ENCODE measurements at regions not wholly inside any gene's neighbourhood (a gene's known extent, or its start where the extent isn't known, plus 50 kb on each side); places are given as distances from the start of the nearest gene placed in this dataset.

DNA sequence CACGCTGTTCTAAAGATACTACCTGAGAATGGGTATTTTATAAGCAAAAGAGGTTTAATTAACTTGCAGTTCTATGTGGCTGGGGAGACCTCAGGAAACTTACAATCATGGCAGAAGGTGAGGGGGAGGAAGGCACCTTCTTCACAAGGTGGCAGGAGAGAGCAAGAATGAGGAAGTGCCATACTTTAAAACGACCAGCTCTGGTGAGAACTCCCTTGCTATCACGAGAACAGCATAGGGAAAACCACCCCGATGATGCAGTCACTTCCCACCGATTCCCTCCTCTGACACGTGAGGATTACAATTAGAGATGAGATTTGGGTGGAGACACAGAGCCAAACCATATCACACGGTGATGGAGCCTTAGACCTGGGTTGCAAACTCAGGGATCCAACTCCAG, 317.5 kb upstream of the EEF2KMT start:
- TF ChIP-seq, protein P1, sequence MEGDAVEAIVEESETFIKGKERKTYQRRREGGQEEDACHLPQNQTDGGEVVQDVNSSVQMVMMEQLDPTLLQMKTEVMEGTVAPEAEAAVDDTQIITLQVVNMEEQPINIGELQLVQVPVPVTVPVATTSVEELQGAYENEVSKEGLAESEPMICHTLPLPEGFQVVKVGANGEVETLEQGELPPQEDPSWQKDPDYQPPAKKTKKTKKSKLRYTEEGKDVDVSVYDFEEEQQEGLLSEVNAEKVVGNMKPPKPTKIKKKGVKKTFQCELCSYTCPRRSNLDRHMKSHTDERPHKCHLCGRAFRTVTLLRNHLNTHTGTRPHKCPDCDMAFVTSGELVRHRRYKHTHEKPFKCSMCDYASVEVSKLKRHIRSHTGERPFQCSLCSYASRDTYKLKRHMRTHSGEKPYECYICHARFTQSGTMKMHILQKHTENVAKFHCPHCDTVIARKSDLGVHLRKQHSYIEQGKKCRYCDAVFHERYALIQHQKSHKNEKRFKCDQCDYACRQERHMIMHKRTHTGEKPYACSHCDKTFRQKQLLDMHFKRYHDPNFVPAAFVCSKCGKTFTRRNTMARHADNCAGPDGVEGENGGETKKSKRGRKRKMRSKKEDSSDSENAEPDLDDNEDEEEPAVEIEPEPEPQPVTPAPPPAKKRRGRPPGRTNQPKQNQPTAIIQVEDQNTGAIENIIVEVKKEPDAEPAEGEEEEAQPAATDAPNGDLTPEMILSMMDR (IDR thresholded peaks at IDR 0.05) = no peak
- TF ChIP-seq EP300 (IDR thresholded peaks at IDR 0.05) = no peak
